OCI-LY1 (cell line): ENCODE measurements at regions not wholly inside any gene's neighbourhood (a gene's known extent, or its start where the extent isn't known, plus 50 kb on each side); places are given as distances from the start of the nearest gene placed in this dataset.

Experiments
- H2AFZ ChIP-seq: fragments of 200-600 bp; sonication (generic), shearing (Covaris generic); 2 replicates; pipeline ENCODE4 v1.6.0; 2014; ENCODE audit warnings: antibody characterized with exemption, mild to moderate bottlenecking, low read length
- H3F3A ChIP-seq: fragments of 200-600 bp; sonication (generic), shearing (Covaris generic); 2 replicates; pipeline ENCODE4 v1.6.0; 2014; ENCODE audit warnings: mild to moderate bottlenecking, antibody characterized with exemption, low read length, moderate library complexity; ENCODE audit not compliant: insufficient read depth
- H3K27ac ChIP-seq: fragments of 200-600 bp; sonication (generic); 2 replicates; pipeline ENCODE4 v1.5.1; 2014; ENCODE audit warnings: low read length, mixed run types, mild to moderate bottlenecking, low read depth; ENCODE audit not compliant: poor library complexity, severe bottlenecking
- H3K27me3 ChIP-seq: fragments of 200-600 bp; sonication (generic); 2 replicates; pipeline ENCODE4 v1.6.0; 2014; ENCODE audit warnings: antibody characterized with exemption, mild to moderate bottlenecking, low read length, moderate library complexity; ENCODE audit not compliant: insufficient read depth
- H3K36me3 ChIP-seq: fragments of 200-600 bp; sonication (generic); 2 replicates; pipeline ENCODE4 v1.6.1; 2014; ENCODE audit warnings: mild to moderate bottlenecking, antibody characterized with exemption, low read length, moderate library complexity, mixed read lengths; ENCODE audit not compliant: insufficient read depth
- H3K4me1 ChIP-seq: fragments of 200-600 bp; sonication (generic); 2 replicates; pipeline ENCODE4 v1.5.1; 2014; ENCODE audit warnings: mild to moderate bottlenecking, low read length, moderate library complexity; ENCODE audit not compliant: insufficient read depth, severe bottlenecking
- H3K4me2 ChIP-seq: fragments of 200-600 bp; sonication (generic), shearing (Covaris generic); 2 replicates; pipeline ENCODE4 v1.6.1; 2014; ENCODE audit warnings: low read length
- H3K4me3 ChIP-seq: fragments of 200-600 bp; sonication (generic); 2 replicates; pipeline ENCODE4 v1.5.1; 2014; ENCODE audit warnings: low read length, low read depth, mild to moderate bottlenecking, mixed read lengths; ENCODE audit not compliant: poor library complexity, severe bottlenecking
- H3K79me2 ChIP-seq: fragments of 200-600 bp; shearing (Covaris generic); 2 replicates; pipeline ENCODE4 v1.6.1; 2016; ENCODE audit warnings: mixed run types, low read length, mixed read lengths; ENCODE audit not compliant: insufficient read depth
- H3K9ac ChIP-seq: fragments of 200-600 bp; sonication (generic), shearing (Covaris generic); 2 replicates; pipeline ENCODE4 v1.6.1; 2014; ENCODE audit warnings: mild to moderate bottlenecking, low read length, mixed read lengths
- H3K9me2 ChIP-seq: fragments of 200-600 bp; sonication (generic), shearing (Covaris generic); 2 replicates; pipeline ENCODE4 v1.6.1; 2014; ENCODE audit warnings: low read depth, mild to moderate bottlenecking, low read length, mixed read lengths
- H3K9me3 ChIP-seq: fragments of 200-600 bp; shearing (Covaris generic); 2 replicates; pipeline ENCODE4 v1.6.1; 2014; ENCODE audit warnings: low read length, mixed read lengths
- H4K20me1 ChIP-seq: fragments of 200-600 bp; sonication (generic), shearing (Covaris generic); 2 replicates; pipeline ENCODE4 v1.6.0; 2016; ENCODE audit warnings: mild to moderate bottlenecking, low read length; ENCODE audit not compliant: insufficient read depth
- CTCF ChIP-seq: fragments of 200-600 bp; sonication (generic), shearing (Covaris generic); IDR thresholded peaks from 2 replicates; pipeline ENCODE4 v1.5.1; 2017; ENCODE audit warnings: mild to moderate bottlenecking, antibody characterized with exemption, low read length, moderate library complexity, mixed read lengths
- EZH2 ChIP-seq: fragments of 200-600 bp; sonication (generic), shearing (Covaris generic); IDR thresholded peaks from 2 replicates; pipeline ENCODE4 v1.8.0; 2017; ENCODE audit warnings: borderline replicate concordance, mixed run types, mild to moderate bottlenecking, antibody characterized with exemption, low read length, moderate library complexity, mixed read lengths

GRCh38 chr5:136420168-136420898 is 55.0 kb upstream of the TRPC7 start:
- Histone ChIP-seq H4K20me1 (no peaks in the 10 kb centered on the region), H3K9ac (no peak overlapping the region), H3K27me3 (peaks cover 6% of the 10 kb centered on the region; the same call in 1 of the 2 replicates), H3K9me3 (no peaks in the 10 kb centered on the region), H3F3A (no peaks in the 10 kb centered on the region), H3K36me3 (no peaks in the 10 kb centered on the region), H3K79me2 (no peaks in the 10 kb centered on the region), H2AFZ (no peak overlapping the region), H3K4me3 (no peak overlapping the region), H3K27ac (no peak overlapping the region), H3K4me1 (no peaks in the 10 kb centered on the region), H3K4me2 (no peak overlapping the region), H3K9me2 (no peaks in the 10 kb centered on the region)
- TF ChIP-seq EZH2 (no peak), CTCF (no peak)

GRCh38 chr5:136418301-136418700 is 53.0 kb upstream of the TRPC7 start:
- no peak overlapping the region for H3K9ac ChIP-seq
- H3K27ac ChIP-seq, result no peak overlapping the region
- TF ChIP-seq EZH2 (no peak), CTCF (no peak)
- H3K36me3 ChIP-seq, result no peaks in the 10 kb centered on the region
- no peak overlapping the region for H3K4me2 ChIP-seq
- no peaks in the 10 kb centered on the region for H3F3A ChIP-seq
- no peaks in the 10 kb centered on the region for H3K79me2 ChIP-seq
- H3K9me2 ChIP-seq, result no peaks in the 10 kb centered on the region
- H3K4me3 ChIP-seq, result no peak overlapping the region
- peaks cover 6% of the 10 kb centered on the region; the same call in 1 of the 2 replicates for H3K27me3 ChIP-seq
- H4K20me1 ChIP-seq, result no peaks in the 10 kb centered on the region
- no peak overlapping the region for H2AFZ ChIP-seq
- H3K9me3 ChIP-seq, result no peaks in the 10 kb centered on the region
- H3K4me1 ChIP-seq, result no peaks in the 10 kb centered on the region
